BJ (cell line): ENCODE measurements at regions not wholly inside any gene's neighbourhood (a gene's known extent, or its start where the extent isn't known, plus 50 kb on each side); places are given as distances from the start of the nearest gene placed in this dataset.

Source experiments
- CTCF ChIA-PET: fragments of 350-600 bp; formaldehyde crosslinking; extraction: SDS; loops from one replicate; lab custom pipeline; 2021; ENCODE audit warnings: antibody characterized with exemption, inconsistent platforms; lab: Yijun Ruan, JAX
- POLR2A ChIA-PET: fragments of 300-600 bp; sonication (Branson Sonifier 250); formaldehyde crosslinking; extraction: SDS; loops from one replicate; lab custom pipeline; 2021; ENCODE audit warnings: antibody characterized with exemption; lab: Charles Lee
- DNase-seq: peaks from one replicate; pipeline ENCODE4 v3.0.0-alpha.2; 2011; ENCODE audit warnings: low read depth
- H3K27me3 ChIP-seq: 2 replicates; pipeline ENCODE4 v1.6.0; 2011; ENCODE audit warnings: low read length; ENCODE audit not compliant: control insufficient read depth, insufficient read depth
- H3K36me3 ChIP-seq: 2 replicates; pipeline ENCODE4 v1.5.1; 2011; ENCODE audit warnings: low read length; ENCODE audit not compliant: control insufficient read depth, insufficient read depth
- H3K4me3 ChIP-seq: 2 replicates; pipeline ENCODE4 v1.5.1; 2011; ENCODE audit warnings: low read depth, mild to moderate bottlenecking, control low read depth, low read length
- CTCF ChIP-seq: IDR thresholded peaks from 2 replicates; pipeline ENCODE4 v1.5.1; 2011; ENCODE audit warnings: low read depth, mild to moderate bottlenecking, control low read depth, inconsistent platforms, low read length, moderate library complexity; ENCODE audit not compliant: insufficient read depth

DNA sequence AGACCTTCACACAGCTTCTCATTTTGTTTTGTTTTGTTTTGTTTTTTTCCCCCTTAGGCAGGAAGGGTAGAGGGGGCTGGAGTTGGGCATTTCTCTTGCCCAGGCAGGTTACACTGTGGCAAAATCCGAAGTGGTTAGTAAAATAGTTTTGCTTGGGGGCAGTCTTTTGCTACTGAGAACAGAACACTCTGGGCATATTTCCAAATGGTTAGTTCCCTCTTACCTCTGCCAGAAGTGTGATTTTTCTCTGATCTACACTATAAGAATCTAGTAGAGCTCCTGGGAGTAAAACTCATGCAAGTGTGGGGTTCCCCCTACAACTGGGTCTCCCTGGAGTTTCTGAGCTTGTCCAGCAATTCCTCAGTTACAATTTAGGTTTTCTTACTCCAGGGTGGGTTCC lies 61.7 kb downstream of the NPS start:
- no peak for TF ChIP-seq CTCF
- ChIA-PET POLR2A (no interaction called here), CTCF (interaction anchor here (0.6 kb wide), 1 partner anchor 601 kb away, joined by 3 read pairs; no protein-coding TSS in a partner anchor)

GRCh38 chr10:127614484-127615017 lies 65.4 kb downstream of the NPS start:
- ChIA-PET CTCF (no interaction called here), POLR2A (no interaction called here)
- no peak for DNase-seq
- no peaks in the 10 kb centered on the region for H3K27me3 ChIP-seq
- TF ChIP-seq CTCF, result no peak
- H3K4me3 ChIP-seq, result no peak overlapping the region
- no peaks in the 10 kb centered on the region for H3K36me3 ChIP-seq

More for the DNA sequence above, 61.7 kb downstream of the NPS start:
- Histone ChIP-seq H3K27me3 (no peaks in the 10 kb centered on the region), H3K4me3 (no peak overlapping the region), H3K36me3 (no peaks in the 10 kb centered on the region)
- DNase-seq, result no peak

- Histone ChIP-seq H3K27me3 (no peaks in the 10 kb centered on the region), H3K4me3 (no peak overlapping the region), H3K36me3 (no peaks in the 10 kb centered on the region)
- TF ChIP-seq CTCF, result no peak
- no peak for DNase-seq
- POLR2A ChIA-PET, result no interaction called here
- CTCF ChIA-PET, result no interaction called here
These were observed 69.7 kb downstream of the NPS start for GRCh38 chr10:127618797-127619196.

- no peaks in the 10 kb centered on the region for H3K27me3 ChIP-seq
- no peaks in the 10 kb centered on the region for H3K36me3 ChIP-seq
- no peak overlapping the region for H3K4me3 ChIP-seq
- TF ChIP-seq CTCF, result no peak
- ChIA-PET CTCF (no interaction called here), POLR2A (no interaction called here)
- DNase-seq, result no peak
These were observed 70.6 kb downstream of the NPS start for GRCh38 chr10:127619546-127620325.

DNA sequence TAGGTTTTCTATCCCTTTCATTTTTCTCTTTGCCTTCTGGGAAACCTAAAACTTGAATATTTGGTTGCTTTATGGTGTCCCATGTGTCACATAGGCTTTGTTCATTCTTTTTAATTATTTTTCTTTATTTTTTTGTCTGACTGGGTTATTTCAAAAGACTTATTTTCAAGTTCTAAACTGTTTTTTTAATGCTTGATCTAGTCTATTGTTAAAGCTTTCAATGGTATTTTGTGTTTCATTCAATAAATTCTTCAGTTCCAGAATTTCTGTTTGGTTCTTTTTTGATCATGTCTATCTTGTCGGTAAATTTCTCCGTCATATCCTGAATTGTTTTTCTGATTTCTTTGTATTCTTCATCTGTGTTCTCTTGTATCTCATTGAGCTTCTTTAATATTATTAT lies 86.8 kb downstream of the NPS start:
- Histone ChIP-seq H3K36me3 (no peaks in the 10 kb centered on the region), H3K4me3 (no peak overlapping the region), H3K27me3 (no peaks in the 10 kb centered on the region)
- ChIA-PET CTCF (interaction anchor here (0.9 kb wide), 1 partner anchor 13 kb away, joined by 3 read pairs; no protein-coding TSS in a partner anchor), POLR2A (no interaction called here)
- no peak for DNase-seq
- no peak for TF ChIP-seq CTCF
